ENCODE measurements at regions not wholly inside any gene's neighbourhood (a gene's known extent, or its start where the extent isn't known, plus 50 kb on each side); places are given as distances from the start of the nearest gene placed in this dataset.

DNA sequence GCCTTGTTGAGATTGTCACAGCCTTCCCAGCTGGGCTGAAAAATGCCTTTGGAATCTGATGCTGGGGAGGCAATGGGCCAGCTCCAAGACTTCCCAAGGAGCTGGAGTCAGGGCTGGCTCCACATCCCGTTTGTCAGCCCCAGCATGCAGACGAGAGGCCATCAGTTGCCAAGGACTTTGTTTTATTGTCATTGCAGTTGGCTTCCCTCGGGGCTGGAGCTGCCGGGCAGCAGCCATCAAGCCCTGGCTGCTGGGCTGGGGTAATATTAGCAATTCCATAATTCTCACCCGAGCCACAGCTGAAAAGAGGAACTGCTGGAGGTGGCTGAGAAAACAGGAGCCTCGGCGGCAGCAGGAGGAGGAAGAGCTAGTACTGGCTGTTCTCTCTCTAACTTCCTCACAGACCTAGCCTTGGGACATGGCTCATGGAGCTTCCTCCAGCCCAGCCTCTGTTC, 182.5 kb downstream of the CDC5L start:
- no peak overlapping the region for H4K91ac ChIP-seq (ENCODE audit: insufficient read length, low read depth, low read length)
- no CpG with 5 or more reads among the region's 7 CpGs for WGBS (ENCODE audit: extremely low coverage, insufficient read length, low lambda C conversion rate)
- H3K23me2 ChIP-seq (ENCODE audit: insufficient read length, low read depth, low read length, poor library complexity, severe bottlenecking) = no peaks in the 10 kb centered on the region
- H2AFZ ChIP-seq (ENCODE audit: low read length) = no peak overlapping the region
- no peak overlapping the region for H3T11ph ChIP-seq (ENCODE audit: low read length)
- no peak overlapping the region for H3K27ac Mint-ChIP-seq
- no peak overlapping the region for H4K8ac ChIP-seq (replicated peaks; ENCODE audit: insufficient read length, low read depth, low read length)
- H3K14ac ChIP-seq (ENCODE audit: insufficient read depth, low read length) = peak overlapping the region; percentile 22; the same call in 1 of the 2 replicates
- H2BK120ac ChIP-seq (ENCODE audit: low read depth, low read length, poor library complexity, severe bottlenecking) = no peak overlapping the region
- peaks cover 0 to 3% of the 10 kb centered on the region in 2 experiments; a peak in 1 of 5 replicates for H3K9me3 Mint-ChIP-seq
- H3K27ac ChIP-seq (ENCODE audit: insufficient read length, low read depth, low read length) = no peak overlapping the region
- H3K4me2 ChIP-seq (ENCODE audit: insufficient read depth, insufficient read length, low read length) = no peak overlapping the region
- H2BK12ac ChIP-seq (ENCODE audit: insufficient read length, low read depth, low read length) = no peak overlapping the region
- peaks cover 6% of the 10 kb centered on the region for H3K27me3 Mint-ChIP-seq (ENCODE audit: low read depth)
- H3K56ac ChIP-seq (ENCODE audit: insufficient read length, low read depth, low read length) = no peak overlapping the region
- no peaks in the 10 kb centered on the region for H3K36me3 Mint-ChIP-seq (ENCODE audit: insufficient read depth in 1 of 3, low read depth in 3 of 3)
- H3K27me3 ChIP-seq (ENCODE audit: insufficient read depth, low read length) = no peaks in the 10 kb centered on the region
- H3K18ac ChIP-seq (ENCODE audit: insufficient read length, low read depth, low read length) = no peak overlapping the region
- H2BK15ac ChIP-seq (ENCODE audit: low read depth, low read length) = no peak overlapping the region
- H3K4me1 Mint-ChIP-seq = peaks cover 3% of the 10 kb centered on the region in 2 experiments; a peak in 3 of 4 replicates
- no peaks in the 10 kb centered on the region for H4K20me1 ChIP-seq (ENCODE audit: control insufficient read depth, insufficient read depth, insufficient read length)
- no peaks in the 10 kb centered on the region for H3K4me1 ChIP-seq (ENCODE audit: insufficient read depth, low read length)
- no peak overlapping the region for H3K23ac ChIP-seq (ENCODE audit: insufficient read length, low read depth, low read length)
- no peak overlapping the region for H2AK5ac ChIP-seq (ENCODE audit: insufficient read length, low read length)
- H2BK5ac ChIP-seq (ENCODE audit: insufficient read length, low read length) = no peak overlapping the region
- no peak overlapping the region for H4K5ac ChIP-seq (ENCODE audit: insufficient read length, low read depth, low read length)
- no peak overlapping the region for H3K9ac ChIP-seq (ENCODE audit: extremely low read depth, insufficient read length, low read length)
- peak; percentile 35 for DNase-seq
- H3K79me1 ChIP-seq (ENCODE audit: insufficient read depth, low read depth, low read length, poor library complexity, severe bottlenecking) = no peaks in the 10 kb centered on the region
- H2BK20ac ChIP-seq (ENCODE audit: low read depth, low read length, poor library complexity, severe bottlenecking) = no peak overlapping the region
- H3K79me2 ChIP-seq (ENCODE audit: insufficient read depth, low read length) = no peaks in the 10 kb centered on the region
- TF ChIP-seq, protein P1, sequence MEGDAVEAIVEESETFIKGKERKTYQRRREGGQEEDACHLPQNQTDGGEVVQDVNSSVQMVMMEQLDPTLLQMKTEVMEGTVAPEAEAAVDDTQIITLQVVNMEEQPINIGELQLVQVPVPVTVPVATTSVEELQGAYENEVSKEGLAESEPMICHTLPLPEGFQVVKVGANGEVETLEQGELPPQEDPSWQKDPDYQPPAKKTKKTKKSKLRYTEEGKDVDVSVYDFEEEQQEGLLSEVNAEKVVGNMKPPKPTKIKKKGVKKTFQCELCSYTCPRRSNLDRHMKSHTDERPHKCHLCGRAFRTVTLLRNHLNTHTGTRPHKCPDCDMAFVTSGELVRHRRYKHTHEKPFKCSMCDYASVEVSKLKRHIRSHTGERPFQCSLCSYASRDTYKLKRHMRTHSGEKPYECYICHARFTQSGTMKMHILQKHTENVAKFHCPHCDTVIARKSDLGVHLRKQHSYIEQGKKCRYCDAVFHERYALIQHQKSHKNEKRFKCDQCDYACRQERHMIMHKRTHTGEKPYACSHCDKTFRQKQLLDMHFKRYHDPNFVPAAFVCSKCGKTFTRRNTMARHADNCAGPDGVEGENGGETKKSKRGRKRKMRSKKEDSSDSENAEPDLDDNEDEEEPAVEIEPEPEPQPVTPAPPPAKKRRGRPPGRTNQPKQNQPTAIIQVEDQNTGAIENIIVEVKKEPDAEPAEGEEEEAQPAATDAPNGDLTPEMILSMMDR (conservative IDR thresholded peaks at IDR 0.05) = no peak
- H3K4me3 Mint-ChIP-seq = no peak overlapping the region
- H3K4ac ChIP-seq (ENCODE audit: low read depth, low read length) = no peak overlapping the region
- no peaks in the 10 kb centered on the region for H3K9me3 ChIP-seq (ENCODE audit: control insufficient read depth, low read depth, low read length)

Measured in H9 (cell line).